GM21825 (cell line): ENCODE measurements at regions not wholly inside any gene's neighbourhood (a gene's known extent, or its start where the extent isn't known, plus 50 kb on each side); places are given as distances from the start of the nearest gene placed in this dataset.

Experiments
- ATAC-seq: cut with Tn5 transposase; IDR thresholded peaks from one replicate; pipeline ENCODE4 v1.9.1; 2021; ENCODE audit warnings: mild to moderate bottlenecking, moderate library complexity; ENCODE audit not compliant: unreplicated experiment

- ATAC-seq: no peak
Measured at GRCh38 chr17:12365805-12366204, 299.9 kb upstream of the MYOCD start.

- ATAC-seq: no peak
Measured at GRCh38 chr17:12369065-12369464, 296.6 kb upstream of the MYOCD start.

- ATAC-seq: no peak
Measured at GRCh38 chr17:12376276-12376675, 289.4 kb upstream of the MYOCD start.

- ATAC-seq: no peak
Measured at GRCh38 chr17:12386225-12386624, 279.5 kb upstream of the MYOCD start.

GRCh38 chr17:12388226-12388625 lies 277.5 kb upstream of the MYOCD start:
- no peak for ATAC-seq

- ATAC-seq: no peak
Measured at GRCh38 chr17:12389421-12389820, 276.3 kb upstream of the MYOCD start.

GRCh38 chr17:12390631-12391030 lies 275.1 kb upstream of the MYOCD start:
- no peak for ATAC-seq

GRCh38 chr17:12391468-12391867 lies 274.2 kb upstream of the MYOCD start:
- no peak for ATAC-seq

- no peak for ATAC-seq
Measured at GRCh38 chr17:12395733-12396354, 269.8 kb upstream of the MYOCD start.

- no peak for ATAC-seq
Measured at GRCh38 chr17:12398441-12399051, 267.1 kb upstream of the MYOCD start.

GRCh38 chr17:12402963-12403622 lies 262.6 kb upstream of the MYOCD start:
- no peak for ATAC-seq

- no peak for ATAC-seq
Measured at GRCh38 chr17:12403881-12404398, 261.8 kb upstream of the MYOCD start.

GRCh38 chr17:12406623-12407215 lies 259.0 kb upstream of the MYOCD start:
- no peak for ATAC-seq

GRCh38 chr17:12407495-12408252 lies 258.0 kb upstream of the MYOCD start:
- no peak for ATAC-seq

GRCh38 chr17:12409082-12409481 lies 256.6 kb upstream of the MYOCD start:
- no peak for ATAC-seq

- no peak for ATAC-seq
Measured at GRCh38 chr17:12410717-12411116, 255.0 kb upstream of the MYOCD start.

- no peak for ATAC-seq
Measured at GRCh38 chr17:12415031-12415430, 250.7 kb upstream of the MYOCD start.

GRCh38 chr17:12421077-12421476 lies 244.6 kb upstream of the MYOCD start:
- ATAC-seq: no peak

- ATAC-seq: peak; percentile 78
Measured at GRCh38 chr17:12421646-12422306, 243.9 kb upstream of the MYOCD start.

GRCh38 chr17:12422651-12423050 lies 243.0 kb upstream of the MYOCD start:
- no peak for ATAC-seq

GRCh38 chr17:12423337-12423736 lies 242.4 kb upstream of the MYOCD start:
- no peak for ATAC-seq
